ENCODE measurements at regions not wholly inside any gene's neighbourhood (a gene's known extent, or its start where the extent isn't known, plus 50 kb on each side); places are given as distances from the start of the nearest gene placed in this dataset.

DNA sequence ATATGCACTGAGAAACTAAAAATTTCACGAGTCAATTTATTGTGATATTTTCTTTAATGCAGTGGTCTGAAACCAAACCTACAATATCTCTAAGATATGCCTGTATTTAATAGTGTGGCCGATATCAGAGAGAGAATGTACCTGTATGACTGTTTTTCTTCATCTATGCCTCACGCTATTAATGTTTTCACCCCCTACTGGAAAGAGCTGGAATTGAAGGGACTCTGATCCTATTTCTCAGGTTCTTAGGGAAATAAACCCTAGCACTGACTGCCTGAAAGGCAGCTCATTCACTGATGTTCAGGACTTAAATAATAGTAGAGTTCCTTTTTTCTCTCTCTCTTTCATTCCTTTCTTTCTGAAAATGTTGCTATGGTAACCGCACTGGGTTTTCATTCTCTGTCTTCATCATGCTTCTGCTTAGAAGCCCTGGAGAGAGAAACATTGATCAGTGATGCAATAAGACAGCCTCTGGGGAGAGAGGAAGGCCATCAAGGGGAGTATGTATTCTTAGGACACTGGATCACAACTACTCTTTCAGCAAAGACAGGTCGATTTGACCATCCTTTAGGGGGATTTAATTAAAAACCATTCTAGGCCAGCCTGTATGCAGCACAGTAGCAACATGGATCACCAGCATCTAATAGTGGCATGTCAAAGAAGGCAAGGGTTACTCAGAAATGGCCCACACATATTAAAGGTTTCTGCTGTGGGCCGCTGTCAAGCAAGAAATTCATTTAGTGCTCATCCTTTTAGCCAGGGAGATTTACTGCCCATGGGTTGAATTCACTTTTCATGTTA lies 1135.7 kb downstream of the IGSF11 start:
- H3K4me3 ChIP-seq: no peak overlapping the region
- H3K27ac ChIP-seq: no peak overlapping the region
- TF ChIP-seq CTCF (IDR thresholded peaks at IDR 0.05) (peak in 3 of 6 experiments; percentile 13 to 30 (median 18)), POLR2A (IDR thresholded peaks at IDR 0.05) (no peak)
- no peaks in the 10 kb centered on the region for H3K9me3 ChIP-seq (replicated peaks in 1 of 3)
- no peaks in the 10 kb centered on the region for H3K27me3 ChIP-seq
- DNase-seq: no peak
- H3K4me1 ChIP-seq (replicated peaks in 1 of 2): no peaks in the 10 kb centered on the region
- 69 to 84% (median 72%) methylated on average over 6 of the region's 6 CpGs for WGBS, 4 donors
- intact Hi-C loops (cut with DNase I): no loop called here
- H3K36me3 ChIP-seq (replicated peaks in 1 of 2): no peaks in the 10 kb centered on the region

DNA sequence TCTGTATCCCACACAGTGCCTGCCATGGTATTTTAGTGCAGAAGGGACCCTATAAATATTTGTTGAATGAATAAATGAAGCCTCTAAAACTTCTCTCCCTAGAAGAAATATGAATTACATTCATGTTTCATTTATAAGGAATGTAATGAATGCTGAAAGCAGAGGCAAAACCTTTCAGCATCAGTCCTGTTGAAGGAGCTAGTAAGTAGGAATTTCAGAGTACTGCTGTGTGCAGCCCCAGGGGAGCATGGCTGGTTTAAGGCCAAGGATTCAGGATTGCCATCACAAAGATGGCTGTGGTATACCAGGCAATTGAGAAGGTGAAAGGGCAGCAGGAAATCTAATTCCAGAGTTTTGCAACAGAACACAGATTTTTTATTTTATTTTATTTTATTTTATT lies 1131.4 kb downstream of the IGSF11 start:
- Histone ChIP-seq H3K4me3 (no peak overlapping the region), H3K4me1 (replicated peaks in 1 of 2) (no peaks in the 10 kb centered on the region), H3K27ac (no peak overlapping the region), H3K27me3 (no peaks in the 10 kb centered on the region), H3K9me3 (replicated peaks in 1 of 3) (no peaks in the 10 kb centered on the region), H3K36me3 (replicated peaks in 1 of 2) (no peaks in the 10 kb centered on the region)
- no peak for TF ChIP-seq CTCF (IDR thresholded peaks at IDR 0.05)
- TF ChIP-seq POLR2A (IDR thresholded peaks at IDR 0.05): no peak
- intact Hi-C loops (cut with DNase I): no loop called here
- no peak for DNase-seq

DNA sequence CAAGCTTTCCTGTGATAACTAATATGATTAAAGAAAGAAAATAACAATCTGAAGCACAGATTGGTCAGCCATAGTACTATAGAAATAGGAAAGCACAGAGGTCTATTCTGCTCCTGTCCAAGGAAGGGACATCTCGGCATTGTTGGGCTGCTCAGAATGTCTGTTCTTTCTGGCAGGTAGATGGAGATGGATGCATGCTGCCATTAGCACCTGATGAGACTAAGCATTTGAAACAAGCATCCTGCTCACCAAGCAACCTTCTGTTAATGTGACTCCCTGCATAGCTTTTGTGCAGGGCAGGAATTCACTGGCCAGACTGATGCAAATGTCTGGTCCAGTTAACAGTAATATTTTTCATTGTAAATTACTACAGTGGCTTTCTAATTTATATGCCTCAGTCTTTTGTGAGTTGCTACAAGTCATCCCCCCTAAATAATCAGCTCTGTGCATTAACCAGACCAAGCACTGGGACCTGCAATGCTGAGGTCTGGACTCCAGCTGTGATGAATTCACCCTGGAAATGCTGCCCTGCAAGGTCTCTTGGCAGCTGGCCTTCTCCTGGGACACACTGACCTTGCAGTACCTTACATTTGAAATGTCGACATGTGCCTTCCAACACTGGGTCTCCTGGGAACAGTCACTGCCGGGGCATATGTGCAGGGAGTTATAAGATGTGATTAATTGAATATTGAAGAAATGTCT lies 1123.7 kb downstream of the IGSF11 start:
- TF ChIP-seq CTCF (IDR thresholded peaks at IDR 0.05) (no peak), POLR2A (IDR thresholded peaks at IDR 0.05) (no peak)
- H3K4me1 ChIP-seq (replicated peaks in 1 of 2): peaks cover 0 to 14% of the 10 kb centered on the region in 2 donors
- no peaks in the 10 kb centered on the region for H3K27me3 ChIP-seq
- WGBS, 4 donors: 44 to 49% (median 47%) methylated on average over 3 of the region's 3 CpGs
- no peak overlapping the region for H3K27ac ChIP-seq
- H3K4me3 ChIP-seq: no peak overlapping the region
- H3K36me3 ChIP-seq (replicated peaks in 1 of 2): no peaks in the 10 kb centered on the region
- DNase-seq: peak; percentile 25 to 74 (median 49)
- intact Hi-C loops (cut with DNase I): no loop called here
- H3K9me3 ChIP-seq (replicated peaks in 1 of 3): no peaks in the 10 kb centered on the region

DNA sequence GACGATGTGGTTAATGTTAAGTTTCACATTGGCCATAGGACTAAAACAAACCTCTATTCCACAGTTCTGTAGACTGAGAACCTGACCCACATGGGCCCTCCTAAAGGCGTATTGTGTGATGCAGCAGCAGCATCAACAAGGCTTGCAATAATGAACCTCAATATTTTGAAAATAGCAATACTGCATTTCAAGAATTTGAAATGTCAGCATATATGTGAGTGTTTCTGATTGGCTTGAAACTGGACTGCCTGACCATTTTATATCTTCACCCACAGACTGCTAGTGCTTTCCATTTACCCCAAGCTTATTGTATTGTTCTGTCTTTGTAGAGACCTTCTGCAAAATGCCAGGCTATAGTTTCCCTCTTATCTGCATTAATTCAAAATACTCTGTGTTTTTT lies 1122.3 kb downstream of the IGSF11 start:
- Histone ChIP-seq H3K4me3 (no peak overlapping the region), H3K9me3 (replicated peaks in 1 of 3) (no peaks in the 10 kb centered on the region), H3K4me1 (replicated peaks in 1 of 2) (peaks cover 0 to 14% of the 10 kb centered on the region in 2 donors), H3K27me3 (no peaks in the 10 kb centered on the region), H3K27ac (no peak overlapping the region), H3K36me3 (replicated peaks in 1 of 2) (no peaks in the 10 kb centered on the region)
- intact Hi-C loops (cut with DNase I): no loop called here
- DNase-seq: no peak
- WGBS, 4 donors: 92 to 97% (median 95%) methylated on average over 2 of the region's 2 CpGs
- TF ChIP-seq POLR2A (IDR thresholded peaks at IDR 0.05) (no peak), CTCF (IDR thresholded peaks at IDR 0.05) (no peak)

Data from adrenal gland (tissue), 9 donors.